ENCODE measurements at regions not wholly inside any gene's neighbourhood (a gene's known extent, or its start where the extent isn't known, plus 50 kb on each side); places are given as distances from the start of the nearest gene placed in this dataset.
"Not testable (repeated sequence)": the region's sequence is repeated elsewhere in the genome, so short reads cannot be mapped to it uniquely, and the experiment has no call there.

GRCh38 chr9:40361018-40361417 is 767.5 kb downstream of the FOXD4L6 start:
- not testable (repeated sequence) for TF ChIP-seq CTCF (IDR thresholded peaks at IDR 0.05); ZNF512 (CRISPR knock-in tag; IDR thresholded peaks at IDR 0.05; ENCODE audit: borderline replicate concordance)
